Stimulated activated CD8-positive, alpha-beta memory T cell treated with anti-CD3 and anti-CD28 coated beads, Interleukin-12 subunit alpha, Interleukin-12 subunit beta, amount 100 ng/mL, for 24 hours (primary cell): ENCODE measurements at regions not wholly inside any gene's neighbourhood (a gene's known extent, or its start where the extent isn't known, plus 50 kb on each side); places are given as distances from the start of the nearest gene placed in this dataset.
"Not testable (repeated sequence)": the region's sequence is repeated elsewhere in the genome, so short reads cannot be mapped to it uniquely, and the experiment has no call there.

ENCODE experiments used
- DNase-seq: peaks from one replicate; pipeline ENCODE4 v3.0.0-alpha.2; 2020; ENCODE audit errors: extremely low read depth

DNA sequence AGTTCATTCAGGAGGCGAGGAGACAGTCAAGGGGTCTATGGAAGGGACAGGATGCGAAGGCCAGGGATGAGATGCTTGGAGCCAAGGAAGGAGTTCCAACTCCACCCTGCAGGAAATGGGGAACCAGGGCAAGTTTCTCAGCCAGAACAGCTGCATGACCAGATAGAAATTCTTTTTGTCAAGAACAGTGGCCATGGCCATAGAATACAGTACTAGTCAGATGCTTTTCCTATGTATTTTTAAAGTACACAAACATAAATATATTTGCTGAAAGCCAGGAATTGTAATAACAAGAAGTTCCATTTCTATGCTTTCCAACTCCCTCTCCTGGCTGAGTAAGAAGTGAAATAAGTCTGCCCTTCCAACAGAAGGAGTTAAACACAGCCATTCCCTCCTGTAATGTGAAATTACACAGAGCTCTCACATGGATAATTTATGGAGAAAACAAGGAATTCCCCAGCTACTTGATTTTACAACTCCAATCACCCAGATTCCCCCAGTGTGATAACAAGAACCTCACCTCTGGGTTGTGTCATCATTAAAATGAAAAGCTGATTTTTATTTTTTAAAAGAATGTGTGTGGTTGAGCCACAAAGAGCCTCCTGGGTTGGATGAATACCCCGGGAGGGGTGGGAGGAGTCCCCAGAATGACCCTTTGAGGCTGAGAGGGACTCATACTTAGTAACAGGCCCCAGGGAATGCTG lies 124.6 kb upstream of the ARHGEF3 start:
- no peak for DNase-seq

DNA sequence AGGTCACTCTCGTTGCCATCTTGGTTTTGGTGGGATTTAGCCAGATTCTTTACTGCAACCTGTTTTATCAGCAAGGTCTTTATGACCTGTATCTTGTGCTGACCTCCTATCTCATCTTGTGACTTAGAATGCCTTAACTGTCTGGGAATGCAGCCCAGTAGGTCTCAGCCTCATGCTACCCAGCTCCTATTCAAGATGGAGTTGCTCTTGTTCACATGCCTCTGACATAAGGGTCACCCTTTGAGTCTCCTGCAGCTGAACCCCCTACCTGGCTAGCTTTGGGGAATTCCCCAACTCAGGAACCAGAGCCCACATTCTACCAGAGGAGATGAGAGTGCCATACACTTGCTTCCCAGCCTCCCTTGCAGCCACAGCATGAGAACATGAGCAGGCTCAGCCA lies 123.0 kb upstream of the ARHGEF3 start:
- not testable (repeated sequence) for DNase-seq

DNA sequence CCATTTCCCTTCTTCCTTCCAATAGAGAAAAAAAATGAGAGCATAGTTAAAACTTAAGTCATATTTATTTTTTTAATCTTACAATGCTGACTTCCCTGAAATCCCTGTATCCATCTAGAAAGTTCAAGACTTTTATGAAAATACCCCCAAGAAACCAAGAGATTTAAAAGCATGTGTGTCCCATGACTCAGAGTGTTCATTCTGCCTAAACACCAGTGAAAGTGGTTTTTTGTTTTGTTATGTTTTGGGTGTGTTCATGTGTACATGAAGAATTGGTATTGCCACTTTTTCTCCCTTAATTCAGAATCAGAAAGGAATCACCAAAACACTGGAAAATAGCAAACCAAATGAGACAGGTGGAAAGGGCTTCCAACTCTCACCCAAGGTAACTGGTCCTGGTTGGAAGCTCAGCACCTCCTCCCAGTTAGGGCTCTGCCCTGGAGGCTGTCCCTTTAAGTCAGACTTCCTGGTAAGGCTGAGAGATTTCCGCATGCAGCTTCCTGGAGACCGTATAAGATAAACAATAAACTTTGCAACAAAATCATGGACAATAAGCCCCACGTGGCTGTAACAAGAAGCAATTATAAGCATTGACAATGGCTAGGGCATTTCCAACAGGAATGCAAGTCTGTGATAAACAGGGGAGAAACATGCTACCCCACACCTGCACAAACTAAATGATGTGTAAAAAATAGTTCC lies 121.9 kb upstream of the ARHGEF3 start:
- DNase-seq, result no peak

DNA sequence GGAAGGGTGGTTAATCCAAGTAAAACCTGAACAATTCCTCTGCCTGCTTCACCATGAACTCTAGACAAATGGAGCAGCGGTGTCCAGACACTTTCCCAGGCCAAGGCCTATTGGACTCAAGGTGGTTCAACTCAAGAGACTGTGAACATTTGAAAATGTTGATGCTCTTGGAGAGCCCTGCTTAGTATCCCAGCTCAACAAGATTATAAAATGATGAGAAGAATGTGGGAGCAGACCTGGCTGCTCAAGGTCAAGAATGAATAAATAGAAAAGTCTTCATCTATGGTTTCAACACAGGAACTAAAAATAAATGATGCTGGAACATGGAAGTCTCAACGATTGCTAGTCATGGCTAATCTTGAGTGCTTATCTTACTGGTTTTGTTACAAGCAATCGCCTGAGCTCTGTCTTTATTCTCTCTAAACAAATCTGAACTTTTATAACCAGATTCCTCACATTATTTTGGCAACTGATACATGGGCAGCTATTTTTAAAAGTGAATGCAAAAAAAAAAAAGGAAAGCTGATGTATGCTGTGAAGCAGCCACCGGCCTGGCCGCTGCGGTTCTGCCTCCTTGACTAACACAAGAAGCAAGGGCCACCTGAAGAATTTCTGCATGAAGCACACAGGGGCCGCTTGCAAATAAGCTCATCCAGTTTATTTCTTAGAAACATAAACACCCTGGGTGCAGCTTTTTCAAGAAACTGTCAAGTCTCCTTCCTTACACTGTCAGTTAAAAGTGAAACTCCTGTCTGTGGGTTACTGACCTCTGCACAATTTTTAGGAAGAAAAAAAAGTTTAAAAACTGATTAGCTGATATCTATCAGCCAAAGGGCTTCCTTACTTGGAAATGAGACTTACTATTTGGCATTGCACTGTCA lies 120.1 kb upstream of the ARHGEF3 start:
- DNase-seq, result no peak

DNA sequence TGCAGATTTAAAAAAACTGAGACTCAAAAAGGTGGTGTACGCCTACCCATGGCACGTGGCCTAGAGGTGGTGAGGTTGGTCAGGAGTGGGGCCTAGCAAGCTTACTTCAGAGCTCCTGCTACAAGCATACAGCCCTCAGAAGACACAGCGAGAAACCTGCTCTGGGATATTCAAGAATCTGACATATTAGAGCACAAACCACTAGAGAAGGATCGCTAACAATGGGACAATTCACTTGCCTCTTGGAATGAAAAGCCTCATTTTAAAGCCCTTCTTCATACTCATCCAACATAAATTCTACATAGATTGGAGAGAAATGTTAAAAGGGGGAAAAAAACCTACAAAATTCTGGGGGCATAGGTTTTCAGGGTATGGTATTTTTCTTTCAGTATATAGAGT lies 118.0 kb upstream of the ARHGEF3 start:
- no peak for DNase-seq

DNA sequence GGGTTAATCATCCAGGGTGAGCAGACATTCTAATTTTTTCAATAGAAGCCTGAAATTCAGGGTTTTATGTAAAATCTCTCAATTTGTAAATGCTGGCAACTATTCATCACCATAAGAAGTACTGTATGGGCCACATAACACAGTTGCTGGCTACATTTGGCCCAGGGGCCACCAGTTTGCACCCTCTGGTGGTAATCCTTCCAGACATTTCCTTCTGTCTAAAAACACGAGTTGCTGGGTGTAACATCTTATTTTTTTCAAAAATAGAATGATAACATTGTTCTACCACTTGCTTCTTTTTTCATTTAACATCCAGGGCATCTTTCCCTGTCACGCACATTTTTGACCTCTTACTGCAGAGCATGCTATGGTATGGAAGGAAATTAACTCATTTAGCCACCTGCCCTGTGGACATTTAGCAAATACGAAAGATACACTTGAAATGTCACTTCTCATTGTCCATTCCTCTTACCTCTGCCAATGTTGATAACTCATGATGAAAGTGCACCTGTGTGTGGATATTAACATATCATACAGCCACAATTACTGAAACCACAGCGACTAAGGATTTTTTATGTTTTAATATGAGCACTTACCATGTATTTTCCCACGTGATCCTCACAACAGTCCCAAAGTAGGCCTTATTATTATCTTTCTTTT lies 117.5 kb upstream of the ARHGEF3 start:
- DNase-seq, result no peak

DNA sequence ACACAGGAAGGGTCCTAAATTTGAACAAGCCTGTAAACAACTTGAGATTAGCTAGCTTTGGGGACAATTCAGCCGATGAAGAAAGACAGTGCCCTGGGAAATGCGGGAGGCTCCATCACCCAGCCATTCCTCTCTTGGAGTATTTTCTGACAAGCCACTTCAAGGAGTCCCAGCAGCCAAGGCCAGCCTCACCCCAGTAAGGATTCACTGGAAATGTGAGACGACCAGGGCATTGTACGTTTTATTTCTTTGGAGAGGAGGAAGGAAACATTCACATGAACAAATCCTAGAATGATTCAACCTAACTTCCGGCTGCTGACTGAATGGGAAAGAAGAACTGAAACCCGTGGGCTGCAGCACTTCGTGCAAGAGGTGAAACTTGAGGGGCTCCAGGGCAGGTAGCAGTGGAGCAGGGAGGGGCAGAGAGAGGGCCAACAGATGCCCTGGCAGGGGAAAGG lies 116.4 kb upstream of the ARHGEF3 start:
- no peak for DNase-seq

DNA sequence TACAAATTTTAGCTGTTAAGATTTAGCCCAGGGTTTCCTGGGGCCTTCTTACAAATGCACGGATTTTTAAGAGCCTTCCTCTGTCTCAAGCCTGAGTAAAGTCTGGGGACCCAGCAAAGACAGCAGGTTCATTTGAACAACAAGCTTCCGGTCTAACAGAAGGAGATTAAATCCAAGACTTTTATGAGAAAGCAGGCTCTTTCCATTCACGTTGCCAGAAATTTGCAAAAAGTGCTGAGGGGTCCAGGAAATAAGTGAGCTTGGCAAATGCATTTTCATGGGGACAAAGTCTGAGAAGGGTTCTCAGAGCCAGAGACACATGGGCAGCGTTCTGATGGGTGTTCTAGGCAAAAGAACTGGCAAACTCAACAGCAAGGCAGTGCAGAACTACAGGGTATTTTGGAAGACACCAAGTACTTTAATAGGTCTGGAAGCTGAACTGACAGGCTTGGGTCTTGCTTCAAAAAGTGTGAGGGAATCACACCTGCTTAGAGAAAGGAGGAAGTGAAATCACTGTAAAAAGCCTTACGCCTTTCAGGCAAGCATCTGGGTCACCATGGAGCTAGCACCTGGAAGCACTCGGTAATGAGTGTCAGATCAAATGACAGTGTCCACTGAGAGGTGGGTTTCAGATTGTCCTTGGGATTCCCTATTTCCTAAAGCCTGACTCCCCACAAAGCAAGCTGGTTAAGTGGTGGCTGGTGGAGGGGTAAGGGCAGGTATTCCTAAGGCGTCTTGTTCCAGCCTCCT lies 115.8 kb upstream of the ARHGEF3 start:
- no peak for DNase-seq

DNA sequence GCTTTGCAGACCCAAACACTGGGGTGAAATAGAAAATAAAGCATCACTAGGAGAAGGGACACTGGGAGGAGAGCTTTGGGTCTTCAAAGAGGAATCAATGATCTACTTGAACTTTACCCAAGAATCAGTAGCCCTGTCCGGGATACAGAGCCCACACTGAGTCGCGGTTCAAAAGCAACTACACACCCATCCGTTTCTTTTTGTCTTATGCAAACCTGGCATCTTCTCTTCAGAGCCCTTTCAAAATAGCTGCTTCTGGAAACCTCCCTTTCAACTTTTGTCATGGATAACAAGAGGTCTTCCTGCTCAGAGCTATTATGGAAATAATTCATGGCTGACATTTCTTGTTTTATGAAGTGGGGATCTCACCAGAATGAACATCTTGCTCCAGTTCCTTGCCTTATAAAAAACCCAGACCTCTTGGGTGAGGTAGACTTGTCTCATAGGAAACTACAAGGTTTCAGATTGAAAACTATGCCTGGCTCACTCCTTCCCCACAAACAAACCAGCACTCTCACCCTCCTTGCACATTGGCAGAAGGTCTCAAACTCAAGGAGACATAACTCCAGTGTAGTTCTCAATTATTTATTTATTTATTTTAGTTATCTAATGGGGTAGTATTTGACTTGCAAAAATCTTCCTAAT lies 115.1 kb upstream of the ARHGEF3 start:
- DNase-seq, result no peak

DNA sequence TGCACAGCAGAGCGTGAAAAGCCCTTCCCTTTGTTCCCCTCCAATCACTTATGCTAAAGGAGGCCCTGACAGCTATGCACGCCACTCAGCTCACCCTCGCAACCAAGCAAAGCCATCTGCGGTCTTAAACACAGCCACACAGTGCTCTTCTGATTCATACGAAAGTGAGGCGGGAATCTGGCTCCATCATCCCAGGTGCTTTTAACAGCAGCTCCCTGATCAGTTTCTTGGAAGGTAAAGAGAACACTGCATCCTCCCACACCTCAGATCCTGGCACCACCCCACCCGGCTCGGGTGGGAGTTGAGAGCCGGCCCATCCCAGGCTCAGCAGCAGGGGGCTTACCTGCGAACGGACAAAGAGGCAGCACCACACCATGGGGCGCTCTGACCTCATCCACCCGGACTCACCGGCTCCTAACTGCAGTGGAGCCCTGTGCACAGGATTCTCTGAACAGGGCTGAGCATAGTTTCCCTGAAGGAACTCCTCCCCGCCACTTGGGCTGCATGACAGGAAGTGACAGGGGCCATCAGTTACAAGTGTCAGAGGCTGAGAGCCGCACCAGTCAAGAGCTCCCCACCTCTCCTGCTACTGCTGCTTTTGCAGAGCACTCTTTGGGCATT lies 114.3 kb upstream of the ARHGEF3 start:
- DNase-seq, result no peak

DNA sequence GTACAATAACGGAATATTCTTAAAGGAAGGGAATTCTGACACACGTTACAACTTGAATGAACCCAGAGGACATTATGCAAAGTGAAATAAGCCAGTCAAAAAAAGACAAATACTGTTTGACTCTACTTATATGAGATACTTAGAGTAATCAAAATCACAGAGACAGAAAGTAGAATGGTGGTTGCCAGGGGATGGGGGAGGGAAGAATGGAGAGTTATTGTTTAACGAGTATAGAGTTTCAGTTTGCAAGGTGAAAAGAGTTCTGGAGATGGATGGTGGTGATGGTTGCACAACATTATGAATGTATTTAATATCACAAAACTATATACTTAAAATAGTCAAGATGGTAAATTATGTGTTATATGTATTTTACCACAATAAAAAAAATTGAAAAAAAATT lies 112.9 kb upstream of the ARHGEF3 start:
- no peak for DNase-seq

DNA sequence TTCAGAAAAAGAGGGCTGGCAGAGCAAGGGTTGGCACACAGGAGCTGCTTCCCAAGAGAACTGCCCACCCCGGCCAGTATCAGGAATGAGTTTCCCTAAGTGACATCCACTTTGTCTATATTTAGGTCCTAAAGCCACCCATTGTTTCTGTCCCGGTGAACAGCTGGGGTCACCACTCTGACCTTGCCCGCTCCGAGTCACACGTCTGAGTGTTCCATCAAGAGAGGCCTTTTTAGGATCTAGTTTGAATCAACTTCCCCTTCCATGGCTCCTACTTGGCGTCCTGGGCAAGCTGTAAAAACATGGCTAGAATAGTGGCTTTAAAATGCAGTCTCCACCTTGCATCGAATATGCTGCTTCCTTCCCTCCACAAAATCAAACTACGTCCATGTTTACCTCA lies 109.6 kb upstream of the ARHGEF3 start:
- DNase-seq, result no peak

DNA sequence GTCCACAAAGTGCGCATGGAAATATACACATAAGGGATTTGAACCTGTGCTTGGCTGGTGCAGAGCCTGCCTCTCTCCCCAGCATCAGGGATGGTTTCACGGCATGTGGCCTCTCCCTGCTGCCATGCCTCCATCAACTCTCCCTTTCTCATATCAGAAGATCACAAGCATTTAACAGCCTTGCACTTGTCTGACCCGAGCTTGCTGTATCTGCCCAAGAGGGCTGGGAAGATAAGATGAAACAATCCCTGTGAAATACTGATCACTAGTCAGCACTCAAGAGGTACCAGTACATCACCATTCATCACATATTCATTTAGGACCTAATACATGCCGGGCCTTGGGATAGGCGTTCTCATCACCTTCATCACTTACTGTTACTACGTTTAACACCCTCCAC lies 107.6 kb upstream of the ARHGEF3 start:
- DNase-seq, result no peak

DNA sequence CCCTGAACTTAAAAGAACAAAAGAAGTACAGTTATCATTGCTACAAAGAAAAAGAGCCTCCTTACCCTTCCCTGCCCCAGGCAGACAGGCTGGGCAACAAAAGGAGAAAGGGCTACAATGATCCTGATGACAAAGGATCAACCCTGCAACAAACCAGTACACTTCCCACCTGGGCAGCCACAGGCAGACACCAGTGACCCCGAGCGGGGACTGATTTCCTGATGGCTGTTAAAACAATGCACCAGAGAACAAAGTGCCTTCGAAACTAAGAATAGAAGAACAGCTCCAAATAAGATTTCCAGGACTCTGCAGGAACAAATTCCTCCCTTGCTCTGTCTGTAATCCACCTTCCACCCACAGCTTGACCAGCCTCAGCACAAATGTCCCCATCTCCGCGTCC lies 106.3 kb upstream of the ARHGEF3 start:
- no peak for DNase-seq

DNA sequence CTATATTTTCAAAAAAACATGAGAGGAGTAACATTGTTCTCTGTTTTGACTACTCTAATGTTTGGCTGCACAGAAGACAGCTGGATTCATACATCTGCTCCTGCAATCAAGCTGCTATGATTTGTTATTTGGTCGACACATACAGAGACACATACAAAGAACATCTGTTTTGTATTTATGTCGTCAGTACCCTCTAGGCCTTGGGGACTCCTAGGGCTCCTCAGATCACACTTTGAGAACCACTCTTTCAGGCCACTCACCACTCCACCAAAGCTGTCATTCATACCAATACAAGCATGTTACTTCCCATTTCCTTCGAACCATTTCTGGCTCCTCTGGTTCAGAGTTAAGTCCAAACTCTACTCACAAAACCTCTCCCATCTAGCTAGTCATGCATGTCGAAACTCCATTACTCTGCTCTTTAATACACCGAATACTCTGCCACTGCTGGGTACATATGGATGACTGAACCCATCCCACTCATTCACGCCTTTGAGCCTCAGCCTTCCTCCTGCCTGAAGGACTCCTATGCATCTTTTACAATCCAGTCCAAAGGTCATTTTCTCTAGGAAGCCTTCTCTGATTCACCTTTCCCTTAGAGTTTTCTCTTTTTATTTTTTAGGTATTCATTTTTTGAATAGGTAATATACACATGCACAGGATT lies 102.9 kb upstream of the ARHGEF3 start:
- DNase-seq, result no peak

DNA sequence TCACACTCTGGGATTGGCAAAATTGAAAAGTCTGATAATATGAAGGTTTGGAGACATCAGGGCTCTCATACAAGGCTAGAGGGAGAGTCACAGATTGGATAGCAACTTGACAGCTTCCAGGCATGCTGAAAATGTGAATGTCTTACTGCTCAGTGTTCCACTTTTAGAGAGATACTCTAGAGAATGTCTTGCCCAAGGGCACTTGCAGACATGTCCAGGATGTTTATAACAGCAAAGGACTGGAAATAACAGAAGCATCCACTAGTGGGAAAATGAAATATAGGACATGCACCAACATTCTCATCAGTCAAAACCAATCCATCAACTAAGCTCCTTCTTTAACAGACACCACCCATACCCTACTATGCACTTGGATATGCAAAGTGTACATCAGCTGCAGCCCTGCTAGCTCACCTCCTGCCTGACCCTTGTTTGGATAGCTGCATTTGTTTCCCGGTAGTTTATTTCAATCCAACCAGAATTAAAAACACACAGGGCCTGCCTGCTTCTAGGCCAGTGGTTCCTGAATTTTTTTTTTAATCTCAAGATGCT lies 101.6 kb upstream of the ARHGEF3 start:
- DNase-seq, result no peak

DNA sequence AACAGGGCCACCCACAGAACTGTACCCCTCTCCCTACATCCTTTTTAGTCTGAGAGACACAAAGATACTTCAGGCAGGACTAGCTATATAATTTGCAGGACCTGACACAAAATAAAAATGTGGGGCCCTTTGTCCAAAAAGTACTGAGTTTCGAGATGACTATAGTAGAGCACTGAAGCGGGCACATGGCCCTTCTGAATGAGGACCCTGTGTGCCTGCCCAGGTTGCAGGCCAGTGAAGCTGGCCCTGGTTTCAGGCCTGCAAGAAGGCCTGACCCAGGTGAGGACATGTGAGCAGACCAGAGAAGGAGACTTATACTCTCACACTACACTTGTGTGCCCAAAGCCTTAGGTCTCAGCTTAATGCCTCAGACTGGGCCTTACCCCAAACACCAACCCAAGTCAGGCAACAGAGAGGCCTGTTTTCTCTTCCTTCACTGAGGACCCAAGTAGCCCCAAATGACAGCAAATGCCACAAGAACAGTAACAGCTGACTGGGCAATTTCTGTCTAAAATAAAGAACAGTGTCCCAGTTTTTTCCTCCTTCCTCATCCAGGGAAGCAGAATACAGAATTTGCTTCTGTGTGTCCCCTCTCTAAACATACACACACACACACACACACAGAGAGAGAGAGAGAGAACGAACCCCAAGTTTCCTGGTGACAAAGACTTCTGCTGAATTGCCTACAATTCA lies 100.9 kb upstream of the ARHGEF3 start:
- DNase-seq, result no peak

DNA sequence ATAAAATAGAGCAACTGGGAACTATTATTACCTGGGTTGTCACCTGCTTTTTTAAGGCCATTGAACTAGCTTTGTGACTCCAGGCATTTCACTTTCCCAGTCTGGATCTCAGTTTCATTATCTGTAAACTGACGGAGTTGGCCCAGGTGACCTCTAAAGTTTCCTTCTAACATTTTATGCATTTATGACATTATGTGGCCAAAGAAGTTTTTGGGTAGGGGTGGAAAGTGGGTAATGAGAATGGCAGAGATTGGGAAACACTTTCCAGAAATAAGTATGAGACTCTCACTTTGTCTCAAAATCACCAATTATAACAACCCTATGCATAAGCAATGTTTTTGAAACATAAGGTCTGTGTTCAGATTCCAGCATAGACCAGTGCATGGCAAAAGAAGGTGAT lies 99.1 kb upstream of the ARHGEF3 start:
- DNase-seq, result no peak

DNA sequence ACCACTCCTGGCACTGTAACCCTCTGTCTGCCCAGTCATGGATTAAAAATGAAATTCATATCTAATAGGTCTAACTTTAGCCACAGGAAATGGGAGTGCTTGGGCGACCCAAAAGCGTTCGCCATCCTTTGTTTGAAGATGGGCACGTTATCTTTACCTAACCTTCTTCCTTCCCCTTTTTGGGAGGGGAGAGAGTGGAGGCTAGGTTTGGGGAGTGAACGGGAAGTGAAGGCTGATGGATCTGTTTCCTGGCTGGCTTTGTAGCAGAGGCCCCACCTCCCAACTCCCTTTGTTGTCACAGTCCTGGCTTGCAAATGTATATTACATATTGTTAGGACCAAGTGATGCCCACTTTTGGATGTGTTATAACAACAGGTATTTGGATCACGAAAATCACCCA lies 98.1 kb upstream of the ARHGEF3 start:
- DNase-seq, result no peak
